ENCODE measurements at regions not wholly inside any gene's neighbourhood (a gene's known extent, or its start where the extent isn't known, plus 50 kb on each side); places are given as distances from the start of the nearest gene placed in this dataset.
A peak's percentile ranks its signal among the peaks of the same experiment; 100 is the strongest.

- Histone ChIP-seq H3K27me3 (ENCODE audit: control insufficient read depth, insufficient read depth, low read length) (no peaks in the 10 kb centered on the region), H3K4me3 (ENCODE audit: low read length) (no peak overlapping the region), H3K4me1 (ENCODE audit: control insufficient read depth, insufficient read depth, low read length) (no peaks in the 10 kb centered on the region), H3K9me3 (replicated peaks; ENCODE audit: control insufficient read depth, low read depth, low read length) (no peaks in the 10 kb centered on the region), H3K36me3 (ENCODE audit: control insufficient read depth, insufficient read depth, low read length) (no peaks in the 10 kb centered on the region), H3K27ac (ENCODE audit: low read length) (no peak overlapping the region)
- DNase-seq: peak; percentile 2
- 81% methylated on average over 3 of the region's 3 CpGs for WGBS (ENCODE audit: insufficient coverage)
Measured at GRCh38 chr18:33987206-33987605, 237.5 kb downstream of the NOL4 start.

DNA sequence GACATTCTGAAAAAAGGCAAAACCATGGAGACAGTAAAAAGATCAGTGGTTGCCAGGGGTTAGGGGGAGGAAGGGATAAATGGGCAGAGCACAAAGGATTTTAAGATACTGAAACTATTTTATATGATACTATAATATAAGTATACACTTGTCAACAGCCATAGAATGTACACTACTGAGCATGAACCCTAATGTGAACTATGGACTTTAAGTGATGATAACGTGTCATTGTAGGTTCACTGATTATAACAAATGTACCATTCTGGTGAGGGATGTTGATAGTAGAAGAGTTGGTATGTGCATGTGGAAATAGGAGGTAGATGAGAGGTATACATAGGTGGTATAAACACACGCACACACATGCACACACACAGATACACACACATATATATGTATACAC is 241.6 kb downstream of the NOL4 start:
- no CpG with 5 or more reads among the region's 2 CpGs for WGBS (ENCODE audit: insufficient coverage)
- Histone ChIP-seq H3K4me1 (ENCODE audit: control insufficient read depth, insufficient read depth, low read length) (no peaks in the 10 kb centered on the region), H3K9me3 (replicated peaks; ENCODE audit: control insufficient read depth, low read depth, low read length) (no peaks in the 10 kb centered on the region), H3K4me3 (ENCODE audit: low read length) (no peak overlapping the region), H3K27me3 (ENCODE audit: control insufficient read depth, insufficient read depth, low read length) (no peaks in the 10 kb centered on the region), H3K36me3 (ENCODE audit: control insufficient read depth, insufficient read depth, low read length) (no peaks in the 10 kb centered on the region), H3K27ac (ENCODE audit: low read length) (no peak overlapping the region)
- no peak for DNase-seq

DNA sequence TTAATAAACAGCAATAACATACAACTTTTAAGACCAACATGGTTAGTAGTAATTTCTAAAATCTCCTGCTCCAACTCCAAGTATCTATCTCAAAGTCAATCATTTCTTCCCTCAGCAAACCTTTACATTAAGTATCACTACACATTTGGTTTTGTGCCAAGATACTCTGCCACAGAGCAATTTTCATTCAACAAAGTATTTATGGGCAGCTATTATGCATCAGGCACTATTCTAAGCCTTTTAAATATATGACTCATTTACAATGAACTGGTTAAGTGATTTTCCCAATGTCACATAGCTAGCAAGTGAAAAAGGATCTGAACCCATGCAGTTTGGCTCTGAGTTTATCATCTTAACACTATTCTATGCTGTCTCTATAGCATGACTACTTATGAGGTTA is 264.3 kb downstream of the NOL4 start:
- Histone ChIP-seq H3K9me3 (replicated peaks; ENCODE audit: control insufficient read depth, low read depth, low read length) (no peaks in the 10 kb centered on the region), H3K27ac (ENCODE audit: low read length) (no peak overlapping the region), H3K27me3 (ENCODE audit: control insufficient read depth, insufficient read depth, low read length) (no peaks in the 10 kb centered on the region), H3K4me1 (ENCODE audit: control insufficient read depth, insufficient read depth, low read length) (no peaks in the 10 kb centered on the region), H3K4me3 (ENCODE audit: low read length) (no peak overlapping the region), H3K36me3 (ENCODE audit: control insufficient read depth, insufficient read depth, low read length) (no peaks in the 10 kb centered on the region)
- DNase-seq: no peak

GRCh38 chr18:33959609-33960008 is 265.1 kb downstream of the NOL4 start:
- no peak overlapping the region for H3K27ac ChIP-seq (ENCODE audit: low read length)
- no peaks in the 10 kb centered on the region for H3K4me1 ChIP-seq (ENCODE audit: control insufficient read depth, insufficient read depth, low read length)
- no peak overlapping the region for H3K4me3 ChIP-seq (ENCODE audit: low read length)
- H3K36me3 ChIP-seq (ENCODE audit: control insufficient read depth, insufficient read depth, low read length): no peaks in the 10 kb centered on the region
- no CpG with 5 or more reads among the region's 2 CpGs for WGBS (ENCODE audit: insufficient coverage)
- no peaks in the 10 kb centered on the region for H3K9me3 ChIP-seq (replicated peaks; ENCODE audit: control insufficient read depth, low read depth, low read length)
- H3K27me3 ChIP-seq (ENCODE audit: control insufficient read depth, insufficient read depth, low read length): no peaks in the 10 kb centered on the region
- DNase-seq: no peak

GRCh38 chr18:33957707-33958106 is 267.0 kb downstream of the NOL4 start:
- Histone ChIP-seq H3K27ac (ENCODE audit: low read length) (no peak overlapping the region), H3K4me3 (ENCODE audit: low read length) (no peak overlapping the region), H3K4me1 (ENCODE audit: control insufficient read depth, insufficient read depth, low read length) (no peaks in the 10 kb centered on the region), H3K36me3 (ENCODE audit: control insufficient read depth, insufficient read depth, low read length) (no peaks in the 10 kb centered on the region), H3K9me3 (replicated peaks; ENCODE audit: control insufficient read depth, low read depth, low read length) (no peaks in the 10 kb centered on the region), H3K27me3 (ENCODE audit: control insufficient read depth, insufficient read depth, low read length) (no peaks in the 10 kb centered on the region)
- no peak for DNase-seq
- no CpG with 5 or more reads among the region's 5 CpGs for WGBS (ENCODE audit: insufficient coverage)

GRCh38 chr18:33951031-33951430 is 273.7 kb downstream of the NOL4 start:
- no peak for DNase-seq
- WGBS (ENCODE audit: insufficient coverage): no CpG with 5 or more reads among the region's 1 CpG
- no peaks in the 10 kb centered on the region for H3K36me3 ChIP-seq (ENCODE audit: control insufficient read depth, insufficient read depth, low read length)
- no peak overlapping the region for H3K4me3 ChIP-seq (ENCODE audit: low read length)
- no peaks in the 10 kb centered on the region for H3K27me3 ChIP-seq (ENCODE audit: control insufficient read depth, insufficient read depth, low read length)
- no peaks in the 10 kb centered on the region for H3K9me3 ChIP-seq (replicated peaks; ENCODE audit: control insufficient read depth, low read depth, low read length)
- no peak overlapping the region for H3K27ac ChIP-seq (ENCODE audit: low read length)
- H3K4me1 ChIP-seq (ENCODE audit: control insufficient read depth, insufficient read depth, low read length): no peaks in the 10 kb centered on the region

DNA sequence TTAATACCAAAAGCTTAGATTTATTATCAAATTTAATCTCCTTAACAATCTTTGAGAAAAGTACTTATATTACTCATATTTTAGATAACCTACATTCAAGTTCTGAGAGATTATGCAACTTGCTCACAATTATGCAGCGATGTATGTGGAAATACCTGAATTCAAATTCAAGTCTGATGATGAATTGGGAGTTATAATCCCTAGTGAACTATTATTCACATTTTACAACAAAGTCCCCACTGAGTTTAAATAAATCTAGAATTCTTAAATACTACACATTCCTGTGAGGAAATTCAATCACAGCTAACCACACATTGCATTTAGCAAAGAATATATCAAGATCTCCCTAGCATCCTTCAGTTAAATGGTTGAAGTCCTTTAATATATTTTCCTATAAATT is 278.4 kb downstream of the NOL4 start:
- Histone ChIP-seq H3K27me3 (ENCODE audit: control insufficient read depth, insufficient read depth, low read length) (no peaks in the 10 kb centered on the region), H3K27ac (ENCODE audit: low read length) (no peak overlapping the region), H3K36me3 (ENCODE audit: control insufficient read depth, insufficient read depth, low read length) (no peaks in the 10 kb centered on the region), H3K9me3 (replicated peaks; ENCODE audit: control insufficient read depth, low read depth, low read length) (no peaks in the 10 kb centered on the region), H3K4me3 (ENCODE audit: low read length) (no peak overlapping the region), H3K4me1 (ENCODE audit: control insufficient read depth, insufficient read depth, low read length) (no peaks in the 10 kb centered on the region)
- no CpG with 5 or more reads among the region's 1 CpG for WGBS (ENCODE audit: insufficient coverage)
- DNase-seq: no peak

GRCh38 chr18:33944493-33944892 is 280.2 kb downstream of the NOL4 start:
- Histone ChIP-seq H3K36me3 (ENCODE audit: control insufficient read depth, insufficient read depth, low read length) (no peaks in the 10 kb centered on the region), H3K27me3 (ENCODE audit: control insufficient read depth, insufficient read depth, low read length) (no peaks in the 10 kb centered on the region), H3K4me3 (ENCODE audit: low read length) (no peak overlapping the region), H3K4me1 (ENCODE audit: control insufficient read depth, insufficient read depth, low read length) (no peaks in the 10 kb centered on the region), H3K27ac (ENCODE audit: low read length) (no peak overlapping the region), H3K9me3 (replicated peaks; ENCODE audit: control insufficient read depth, low read depth, low read length) (no peaks in the 10 kb centered on the region)
- DNase-seq: no peak

DNA sequence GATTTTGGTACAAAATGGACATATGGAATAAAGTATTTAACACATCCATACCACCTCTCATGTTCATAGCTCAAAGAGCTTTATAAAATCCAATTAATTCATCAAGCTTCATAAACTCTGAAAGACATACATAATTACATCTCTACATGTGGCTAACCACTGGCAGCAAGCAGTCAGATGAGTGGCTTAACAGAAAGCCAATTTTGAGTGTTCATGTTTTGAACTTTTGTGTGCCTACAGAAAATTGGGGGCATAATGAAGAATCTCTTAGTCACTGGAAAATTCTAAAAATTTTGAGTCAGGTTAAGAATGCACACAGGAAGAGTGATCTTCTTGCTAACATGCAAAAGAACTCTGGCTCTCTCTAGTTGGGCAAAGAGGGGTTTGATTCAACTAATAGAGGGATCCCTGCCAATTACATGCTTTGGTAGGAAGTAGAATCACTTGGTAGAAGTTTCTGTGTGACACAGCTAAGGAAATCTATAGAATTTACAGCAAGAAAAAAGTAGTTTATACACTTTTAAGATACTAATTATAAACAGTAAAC is 287.4 kb downstream of the NOL4 start:
- Histone ChIP-seq H3K27me3 (ENCODE audit: control insufficient read depth, insufficient read depth, low read length) (no peaks in the 10 kb centered on the region), H3K4me1 (ENCODE audit: control insufficient read depth, insufficient read depth, low read length) (no peaks in the 10 kb centered on the region), H3K27ac (ENCODE audit: low read length) (no peak overlapping the region), H3K4me3 (ENCODE audit: low read length) (no peak overlapping the region), H3K9me3 (replicated peaks; ENCODE audit: control insufficient read depth, low read depth, low read length) (no peaks in the 10 kb centered on the region), H3K36me3 (ENCODE audit: control insufficient read depth, insufficient read depth, low read length) (no peaks in the 10 kb centered on the region)
- DNase-seq: no peak

GRCh38 chr18:33934258-33934657 is 290.5 kb downstream of the NOL4 start:
- Histone ChIP-seq H3K4me1 (ENCODE audit: control insufficient read depth, insufficient read depth, low read length) (no peaks in the 10 kb centered on the region), H3K9me3 (replicated peaks; ENCODE audit: control insufficient read depth, low read depth, low read length) (no peaks in the 10 kb centered on the region), H3K36me3 (ENCODE audit: control insufficient read depth, insufficient read depth, low read length) (no peaks in the 10 kb centered on the region), H3K27me3 (ENCODE audit: control insufficient read depth, insufficient read depth, low read length) (no peaks in the 10 kb centered on the region), H3K4me3 (ENCODE audit: low read length) (no peak overlapping the region), H3K27ac (ENCODE audit: low read length) (no peak overlapping the region)
- no CpG with 5 or more reads among the region's 1 CpG for WGBS (ENCODE audit: insufficient coverage)
- no peak for DNase-seq

DNA sequence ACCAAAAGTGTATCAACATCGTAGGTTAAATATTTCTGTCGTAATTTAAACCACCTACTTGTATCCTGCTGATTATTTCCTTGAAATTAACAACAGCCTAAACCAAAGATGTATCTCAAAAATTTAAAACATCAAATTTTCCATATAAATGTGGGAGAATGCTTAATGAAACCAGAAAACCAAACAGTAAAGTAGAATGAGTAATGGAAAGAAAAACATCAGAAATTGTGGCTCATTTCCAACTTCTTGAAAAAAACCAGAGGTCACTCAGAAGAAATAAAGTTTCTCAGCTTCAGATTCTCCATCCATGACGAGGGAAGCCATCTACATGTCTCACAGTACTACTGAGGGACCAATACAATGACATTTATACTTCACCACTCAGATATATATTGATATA is 296.5 kb downstream of the NOL4 start:
- no peaks in the 10 kb centered on the region for H3K9me3 ChIP-seq (replicated peaks; ENCODE audit: control insufficient read depth, low read depth, low read length)
- 100% methylated on average over 1 of the region's 3 CpGs for WGBS (ENCODE audit: insufficient coverage)
- DNase-seq: peak; percentile 24

More for the DNA sequence above, 296.5 kb downstream of the NOL4 start:
- Histone ChIP-seq H3K27me3 (ENCODE audit: control insufficient read depth, insufficient read depth, low read length) (no peaks in the 10 kb centered on the region), H3K4me1 (ENCODE audit: control insufficient read depth, insufficient read depth, low read length) (no peaks in the 10 kb centered on the region), H3K27ac (ENCODE audit: low read length) (no peak overlapping the region), H3K4me3 (ENCODE audit: low read length) (no peak overlapping the region), H3K36me3 (ENCODE audit: control insufficient read depth, insufficient read depth, low read length) (no peaks in the 10 kb centered on the region)
